AG04449 (cell line): ENCODE measurements at regions not wholly inside any gene's neighbourhood (a gene's known extent, or its start where the extent isn't known, plus 50 kb on each side); places are given as distances from the start of the nearest gene placed in this dataset.

ENCODE experiments used
- CTCF ChIA-PET: fragments of 350-600 bp; formaldehyde crosslinking; extraction: SDS; loops from one replicate; lab custom pipeline; 2021; ENCODE audit warnings: antibody characterized with exemption; lab: Yijun Ruan, JAX
- POLR2A ChIA-PET: fragments of 400-600, 350-600 bp; formaldehyde crosslinking; extraction: SDS; loops from one replicate; lab custom pipeline; 2020; ENCODE audit warnings: antibody characterized with exemption, inconsistent platforms; lab: Yijun Ruan, JAX
- DNase-seq: peaks from one replicate; pipeline ENCODE4 v3.0.0-alpha.2; 2010; ENCODE audit warnings: low read depth, low spot score
- H3K4me3 ChIP-seq: 2 replicates; pipeline ENCODE4 v1.5.1; 2011; ENCODE audit warnings: low read depth, mild to moderate bottlenecking, control low read depth, low read length
- CTCF ChIP-seq: IDR thresholded peaks from one replicate; pipeline ENCODE4 v1.5.1; 2011; ENCODE audit warnings: mild to moderate bottlenecking, moderate library complexity, low read length, control low read depth, inconsistent platforms; ENCODE audit not compliant: insufficient read depth; ENCODE audit errors: missing control alignments

GRCh38 chrX:30065226-30065625, 150.1 kb upstream of the MAGEB2 start:
- ChIA-PET POLR2A (no interaction called here), CTCF (no interaction called here)
- no peak for TF ChIP-seq CTCF
- DNase-seq = no peak
- H3K4me3 ChIP-seq = no peak overlapping the region

- POLR2A ChIA-PET = no interaction called here
- TF ChIP-seq CTCF = no peak
- H3K4me3 ChIP-seq = no peak overlapping the region
- CTCF ChIA-PET = no interaction called here
- no peak for DNase-seq
Observed at GRCh38 chrX:30067677-30068076, 147.7 kb upstream of the MAGEB2 start.

GRCh38 chrX:30085571-30085970, 129.8 kb upstream of the MAGEB2 start:
- ChIA-PET POLR2A (no interaction called here), CTCF (no interaction called here)
- H3K4me3 ChIP-seq = no peak overlapping the region
- no peak for TF ChIP-seq CTCF
- no peak for DNase-seq

GRCh38 chrX:30111431-30111830, 103.9 kb upstream of the MAGEB2 start:
- CTCF ChIA-PET = no interaction called here
- POLR2A ChIA-PET = no interaction called here
- H3K4me3 ChIP-seq = no peak overlapping the region
- no peak for DNase-seq
- no peak for TF ChIP-seq CTCF

- H3K4me3 ChIP-seq = no peak overlapping the region
- POLR2A ChIA-PET = no interaction called here
- CTCF ChIA-PET = interaction anchor here (1.1 kb wide), 1 partner anchor 367 kb away, joined by 3 read pairs; no protein-coding TSS in a partner anchor
- no peak for DNase-seq
- TF ChIP-seq CTCF = peak; percentile 9
Observed at GRCh38 chrX:30141966-30142365, 73.4 kb upstream of the MAGEB2 start.

- CTCF ChIA-PET = no interaction called here
- DNase-seq = no peak
- POLR2A ChIA-PET = no interaction called here
- no peak overlapping the region for H3K4me3 ChIP-seq
- no peak for TF ChIP-seq CTCF
Observed at GRCh38 chrX:30144221-30144620, 71.1 kb upstream of the MAGEB2 start.
